ENCODE measurements at regions not wholly inside any gene's neighbourhood (a gene's known extent, or its start where the extent isn't known, plus 50 kb on each side); places are given as distances from the start of the nearest gene placed in this dataset.

- Histone ChIP-seq H3K36me3 (no peaks in the 10 kb centered on the region), H3K27me3 (no peaks in the 10 kb centered on the region), H3K4me1 (no peaks in the 10 kb centered on the region), H3K9me3 (no peaks in the 10 kb centered on the region), H3K4me3 (no peak overlapping the region), H3K27ac (no peak overlapping the region)
- TF ChIP-seq CTCF (IDR thresholded peaks at IDR 0.05) = no peak
- DNase-seq (ENCODE audit: low spot score) = no peak
Observed at GRCh38 chr2:175755169-175755568, 246.9 kb downstream of the LNPK start.

- no peak for TF ChIP-seq CTCF (IDR thresholded peaks at IDR 0.05)
- Histone ChIP-seq H3K36me3 (no peaks in the 10 kb centered on the region), H3K27ac (no peak overlapping the region), H3K9me3 (no peaks in the 10 kb centered on the region), H3K4me1 (no peaks in the 10 kb centered on the region), H3K4me3 (no peak overlapping the region), H3K27me3 (no peaks in the 10 kb centered on the region)
- DNase-seq (ENCODE audit: low spot score) = no peak
Observed at GRCh38 chr2:175750195-175750594, 251.9 kb downstream of the LNPK start.

DNA sequence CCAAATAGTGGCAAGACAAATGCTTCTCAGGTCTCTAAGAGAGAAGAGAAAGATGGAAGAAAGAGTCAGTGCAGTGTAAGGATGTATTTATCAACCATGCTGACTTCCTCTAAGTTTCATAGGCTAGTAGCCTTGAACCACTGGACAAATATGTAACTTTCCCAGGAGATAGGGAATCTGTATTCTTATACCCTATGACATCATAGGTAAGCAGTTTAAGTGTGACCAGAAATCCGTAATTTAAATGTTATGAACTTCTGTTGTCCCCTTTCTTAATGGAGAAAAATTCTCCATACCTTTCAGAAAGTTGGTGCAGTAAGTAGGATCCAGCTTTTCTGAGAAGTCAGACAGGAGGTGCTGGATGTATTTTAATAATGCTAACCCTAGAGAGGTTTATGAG lies 256.2 kb downstream of the LNPK start:
- Histone ChIP-seq H3K4me3 (no peak overlapping the region), H3K27me3 (no peaks in the 10 kb centered on the region), H3K9me3 (no peaks in the 10 kb centered on the region), H3K36me3 (no peaks in the 10 kb centered on the region), H3K27ac (no peak overlapping the region), H3K4me1 (no peaks in the 10 kb centered on the region)
- TF ChIP-seq CTCF (IDR thresholded peaks at IDR 0.05) = no peak
- DNase-seq (ENCODE audit: low spot score) = no peak

DNA sequence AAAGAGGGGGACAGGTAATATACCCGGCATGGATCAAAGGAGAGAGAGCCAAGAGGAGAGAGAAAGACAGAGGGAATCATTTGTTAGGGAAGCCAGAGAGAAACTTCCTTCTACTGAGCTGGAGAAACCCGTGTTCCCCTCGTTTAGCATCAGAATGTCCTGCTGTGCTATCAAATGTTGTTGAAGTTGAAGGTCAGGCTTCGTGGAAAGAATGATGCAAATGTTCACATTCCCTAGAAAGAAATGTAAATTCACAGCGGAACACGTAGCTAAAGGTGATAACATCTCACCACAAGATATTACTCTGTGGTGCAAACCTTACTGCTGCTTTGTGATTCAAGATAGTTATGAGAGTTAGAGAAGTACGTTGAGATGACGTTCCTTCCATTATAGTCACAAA lies 258.1 kb downstream of the LNPK start:
- Histone ChIP-seq H3K4me1 (no peaks in the 10 kb centered on the region), H3K27ac (no peak overlapping the region), H3K27me3 (no peaks in the 10 kb centered on the region), H3K36me3 (no peaks in the 10 kb centered on the region), H3K4me3 (no peak overlapping the region), H3K9me3 (no peaks in the 10 kb centered on the region)
- no peak for DNase-seq (ENCODE audit: low spot score)
- TF ChIP-seq CTCF (IDR thresholded peaks at IDR 0.05) = no peak

- DNase-seq (ENCODE audit: low spot score) = no peak
- no peak for TF ChIP-seq CTCF (IDR thresholded peaks at IDR 0.05)
Observed at GRCh38 chr2:175743011-175743410, 259.1 kb downstream of the LNPK start.

DNA sequence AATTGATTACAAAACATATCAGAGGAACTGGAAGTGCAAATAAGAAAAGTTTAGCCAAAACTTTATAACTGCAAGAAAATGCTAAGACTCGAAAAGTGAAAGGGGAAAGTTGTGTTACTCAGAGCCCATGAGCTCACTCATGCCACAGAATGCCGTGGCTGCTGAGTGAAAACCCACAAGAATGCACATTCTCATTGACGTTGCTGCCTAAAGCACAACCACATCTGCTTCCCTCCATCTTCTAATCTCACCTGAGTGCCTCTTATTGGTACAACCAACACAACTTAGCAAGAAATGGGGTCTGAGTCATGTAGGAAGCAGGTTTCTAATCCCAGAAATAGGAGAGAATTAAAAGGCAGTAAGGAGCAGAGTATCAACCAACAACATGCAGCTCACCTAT lies 259.7 kb downstream of the LNPK start:
- no peak overlapping the region for H3K27ac ChIP-seq
- H3K4me3 ChIP-seq = no peak overlapping the region
- no peaks in the 10 kb centered on the region for H3K4me1 ChIP-seq
- no peaks in the 10 kb centered on the region for H3K36me3 ChIP-seq
- no peaks in the 10 kb centered on the region for H3K9me3 ChIP-seq
- DNase-seq (ENCODE audit: low spot score) = no peak
- no peak for TF ChIP-seq CTCF (IDR thresholded peaks at IDR 0.05)
- H3K27me3 ChIP-seq = no peaks in the 10 kb centered on the region

More at GRCh38 chr2:175743011-175743410, 259.1 kb downstream of the LNPK start:
- H3K27ac ChIP-seq = no peak overlapping the region
- H3K36me3 ChIP-seq = no peaks in the 10 kb centered on the region
- H3K9me3 ChIP-seq = no peaks in the 10 kb centered on the region
- no peak overlapping the region for H3K4me3 ChIP-seq
- H3K27me3 ChIP-seq = no peaks in the 10 kb centered on the region
- no peaks in the 10 kb centered on the region for H3K4me1 ChIP-seq

Data from right atrium auricular region (tissue), 2 donors.